GM12878 (cell line): ENCODE measurements at regions not wholly inside any gene's neighbourhood (a gene's known extent, or its start where the extent isn't known, plus 50 kb on each side); places are given as distances from the start of the nearest gene placed in this dataset.

Experiments
- ATAC-seq: fragments of 200-7000 bp; cut with Tn5 transposase; 3 replicates; pipeline ENCODE4 v1.9.1; 2020; ENCODE audit warnings: mild to moderate bottlenecking, moderate library complexity
- BruUV-seq: library from RNA; stranded (reverse); fragments of 400-500 nt; replicated peaks from 2 replicates; lab custom pipeline; 2021; lab: Mats Ljungman, UMichigan
- CTCF ChIA-PET: fragments of 300-600 bp; sonication (Branson Sonifier 250); formaldehyde crosslinking; extraction: SDS; loops from one replicate; lab custom pipeline; 2021; ENCODE audit warnings: inconsistent platforms; lab: Yijun Ruan, JAX
- POLR2A ChIA-PET: fragments of 350-600 bp; formaldehyde crosslinking; extraction: SDS; loops from one replicate; lab custom pipeline; 2021; ENCODE audit warnings: inconsistent platforms; lab: Charles Lee
- RAD21 ChIA-PET: fragments of 300-600 bp; sonication (Branson Sonifier 250); formaldehyde crosslinking; loops from one replicate; lab custom pipeline; 2023; ENCODE audit warnings: antibody characterized with exemption; ENCODE audit not compliant: unreplicated experiment; lab: Charles Lee
- SMC1A ChIA-PET: fragments of 300-600 bp; sonication (Branson Sonifier 250); formaldehyde crosslinking; loops from one replicate; lab custom pipeline; 2023; ENCODE audit not compliant: unreplicated experiment, uncharacterized antibody; lab: Charles Lee
- DNase-seq: peaks from one replicate; pipeline ENCODE4 v3.0.0-alpha.2; 2011; ENCODE audit warnings: low read depth, low spot score
- FAIRE-seq: peaks from 3 replicates; lab custom pipeline; 2011; peaks lifted over from hg19 to GRCh38; lab: Jason Lieb, UNC
- H2AFZ ChIP-seq: 2 replicates; pipeline ENCODE4 v1.6.0; 2011; ENCODE audit warnings: low read depth, low read length, control low read depth; ENCODE audit not compliant: control insufficient read depth
- H3K27ac ChIP-seq: 2 replicates; pipeline ENCODE4 v1.5.1; 2011; ENCODE audit warnings: control low read depth; ENCODE audit not compliant: control insufficient read depth, insufficient read depth
- H3K27me3 ChIP-seq, 2 experiments: replicated peaks in 1 of 2; 2 replicates each; pipeline versions ENCODE4 v1.6.0 to v1.6.1; 2011; ENCODE audit warnings: low read length in 1 of 2; ENCODE audit not compliant: control insufficient read depth in 2 of 2, insufficient read depth in 2 of 2
- H3K36me3 ChIP-seq, 2 experiments: 2 replicates each; pipeline ENCODE4 v1.5.1; 2011; ENCODE audit warnings: low read length in 1 of 2; ENCODE audit not compliant: control insufficient read depth in 2 of 2, insufficient read depth in 2 of 2
- H3K4me1 ChIP-seq: 2 replicates; pipeline ENCODE4 v1.6.1; 2011; ENCODE audit warnings: mild to moderate bottlenecking, low read length, moderate library complexity, mixed read lengths; ENCODE audit not compliant: control insufficient read depth, insufficient read depth
- H3K4me2 ChIP-seq: 2 replicates; pipeline ENCODE4 v1.6.0; 2011; ENCODE audit warnings: control low read depth; ENCODE audit not compliant: control insufficient read depth, insufficient read depth
- H3K4me3 ChIP-seq: fragments of 200-600 bp; sonication (generic); 2 replicates; pipeline ENCODE4 v1.5.1; 2016
- H3K79me2 ChIP-seq: 2 replicates; pipeline ENCODE4 v1.6.0; 2011; ENCODE audit warnings: low read length; ENCODE audit not compliant: control insufficient read depth, insufficient read depth
- H3K9ac ChIP-seq: 2 replicates; pipeline ENCODE4 v1.8.0; 2011; ENCODE audit warnings: low read length, control low read depth, mixed read lengths; ENCODE audit not compliant: control insufficient read depth, insufficient read depth
- H3K9me3 ChIP-seq: replicated peaks from 3 replicates; pipeline ENCODE4 v1.5.1; 2011; ENCODE audit warnings: mild to moderate bottlenecking, low read length; ENCODE audit not compliant: control insufficient read depth, insufficient read depth
- H4K20me1 ChIP-seq: 2 replicates; pipeline ENCODE4 v1.6.0; 2011; ENCODE audit not compliant: control insufficient read depth, insufficient read depth
- CREB1 ChIP-seq: IDR thresholded peaks from 2 replicates; pipeline ENCODE4 v1.6.1; 2012; ENCODE audit warnings: low read depth, mild to moderate bottlenecking, inconsistent platforms
- ELK1 ChIP-seq: IDR thresholded peaks from 2 replicates; pipeline ENCODE4 v1.6.1; 2012; ENCODE audit warnings: low read depth, low read length, improper control_type of control experiment
- NR2C2 ChIP-seq: IDR thresholded peaks from 2 replicates; pipeline ENCODE4 v1.6.1; 2011; ENCODE audit warnings: borderline replicate concordance, low read depth; ENCODE audit not compliant: control insufficient read depth, insufficient read length
- WGBS: methylation state at CpG from one replicate; pipeline ENCODE4 v1.1.6; 2016; ENCODE audit warnings: low lambda C conversion rate; ENCODE audit not compliant: insufficient replicate concordance, insufficient coverage; ENCODE audit errors: missing lambda C conversion rate; 5-methylcytosine and 5-hydroxymethylcytosine counted together
- in situ Hi-C: fragments of 300-500 bp; cut with MboI; formaldehyde crosslinking; loops from 9 replicates; pipeline ENCODE4 v1.14.3; 2018; ENCODE audit warnings: mixed read lengths
- intact Hi-C: fragments of 100-400 bp; cut with micrococcal nuclease; formaldehyde crosslinking; loops from one replicate; pipeline ENCODE4 v1.14.2; 2022; ENCODE audit not compliant: unreplicated experiment
- TF ChIP-seq, protein P1 (sequence below): IDR thresholded peaks from 2 replicates; pipeline ENCODE4 v1.6.1; 2012; ENCODE audit warnings: improper control_type of control experiment, low read depth, low read length; ENCODE audit not compliant: insufficient replicate concordance
- TF ChIP-seq, protein P2 (sequence below): fragments of 450-650 bp; IDR thresholded peaks from 2 replicates; pipeline ENCODE4 v1.6.1; 2014; ENCODE audit warnings: mild to moderate bottlenecking

GRCh38 chr2:160942476-160943142 lies 217.6 kb upstream of the TANK start:
- ATAC-seq: no peak
- in situ Hi-C loops: no loop called here
- FAIRE-seq: no peak
- ChIA-PET RAD21 (interaction anchor here (1.5 kb wide), 1 partner anchor 121 kb away, joined by 4 read pairs; no protein-coding TSS in a partner anchor), SMC1A (interaction anchor here (0.8 kb wide), 1 partner anchor 8 kb away, joined by 4 read pairs; no protein-coding TSS in a partner anchor), POLR2A (no interaction called here), CTCF (interaction anchor here (0.5 to 3.7 kb wide), 2 partner anchors 51 to 618 kb away, joined by 3 to 10 read pairs; no protein-coding TSS in a partner anchor)
- Histone ChIP-seq H3K9ac (no peak overlapping the region), H3K36me3 (no peaks in the 10 kb centered on the region), H4K20me1 (no peaks in the 10 kb centered on the region), H3K79me2 (no peaks in the 10 kb centered on the region), H2AFZ (no peak overlapping the region), H3K27ac (no peak overlapping the region), H3K9me3 (no peaks in the 10 kb centered on the region), H3K4me3 (no peak overlapping the region), H3K4me1 (no peaks in the 10 kb centered on the region)
- no peak for DNase-seq
- BruUV-seq: no TSS peak
- WGBS: 30% methylated on average over 10 of the region's 10 CpGs
- TF ChIP-seq, protein P1, sequence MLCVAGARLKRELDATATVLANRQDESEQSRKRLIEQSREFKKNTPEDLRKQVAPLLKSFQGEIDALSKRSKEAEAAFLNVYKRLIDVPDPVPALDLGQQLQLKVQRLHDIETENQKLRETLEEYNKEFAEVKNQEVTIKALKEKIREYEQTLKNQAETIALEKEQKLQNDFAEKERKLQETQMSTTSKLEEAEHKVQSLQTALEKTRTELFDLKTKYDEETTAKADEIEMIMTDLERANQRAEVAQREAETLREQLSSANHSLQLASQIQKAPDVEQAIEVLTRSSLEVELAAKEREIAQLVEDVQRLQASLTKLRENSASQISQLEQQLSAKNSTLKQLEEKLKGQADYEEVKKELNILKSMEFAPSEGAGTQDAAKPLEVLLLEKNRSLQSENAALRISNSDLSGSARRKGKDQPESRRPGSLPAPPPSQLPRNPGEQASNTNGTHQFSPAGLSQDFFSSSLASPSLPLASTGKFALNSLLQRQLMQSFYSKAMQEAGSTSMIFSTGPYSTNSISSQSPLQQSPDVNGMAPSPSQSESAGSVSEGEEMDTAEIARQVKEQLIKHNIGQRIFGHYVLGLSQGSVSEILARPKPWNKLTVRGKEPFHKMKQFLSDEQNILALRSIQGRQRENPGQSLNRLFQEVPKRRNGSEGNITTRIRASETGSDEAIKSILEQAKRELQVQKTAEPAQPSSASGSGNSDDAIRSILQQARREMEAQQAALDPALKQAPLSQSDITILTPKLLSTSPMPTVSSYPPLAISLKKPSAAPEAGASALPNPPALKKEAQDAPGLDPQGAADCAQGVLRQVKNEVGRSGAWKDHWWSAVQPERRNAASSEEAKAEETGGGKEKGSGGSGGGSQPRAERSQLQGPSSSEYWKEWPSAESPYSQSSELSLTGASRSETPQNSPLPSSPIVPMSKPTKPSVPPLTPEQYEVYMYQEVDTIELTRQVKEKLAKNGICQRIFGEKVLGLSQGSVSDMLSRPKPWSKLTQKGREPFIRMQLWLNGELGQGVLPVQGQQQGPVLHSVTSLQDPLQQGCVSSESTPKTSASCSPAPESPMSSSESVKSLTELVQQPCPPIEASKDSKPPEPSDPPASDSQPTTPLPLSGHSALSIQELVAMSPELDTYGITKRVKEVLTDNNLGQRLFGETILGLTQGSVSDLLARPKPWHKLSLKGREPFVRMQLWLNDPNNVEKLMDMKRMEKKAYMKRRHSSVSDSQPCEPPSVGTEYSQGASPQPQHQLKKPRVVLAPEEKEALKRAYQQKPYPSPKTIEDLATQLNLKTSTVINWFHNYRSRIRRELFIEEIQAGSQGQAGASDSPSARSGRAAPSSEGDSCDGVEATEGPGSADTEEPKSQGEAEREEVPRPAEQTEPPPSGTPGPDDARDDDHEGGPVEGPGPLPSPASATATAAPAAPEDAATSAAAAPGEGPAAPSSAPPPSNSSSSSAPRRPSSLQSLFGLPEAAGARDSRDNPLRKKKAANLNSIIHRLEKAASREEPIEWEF: no peak
- TF ChIP-seq, protein P2, sequence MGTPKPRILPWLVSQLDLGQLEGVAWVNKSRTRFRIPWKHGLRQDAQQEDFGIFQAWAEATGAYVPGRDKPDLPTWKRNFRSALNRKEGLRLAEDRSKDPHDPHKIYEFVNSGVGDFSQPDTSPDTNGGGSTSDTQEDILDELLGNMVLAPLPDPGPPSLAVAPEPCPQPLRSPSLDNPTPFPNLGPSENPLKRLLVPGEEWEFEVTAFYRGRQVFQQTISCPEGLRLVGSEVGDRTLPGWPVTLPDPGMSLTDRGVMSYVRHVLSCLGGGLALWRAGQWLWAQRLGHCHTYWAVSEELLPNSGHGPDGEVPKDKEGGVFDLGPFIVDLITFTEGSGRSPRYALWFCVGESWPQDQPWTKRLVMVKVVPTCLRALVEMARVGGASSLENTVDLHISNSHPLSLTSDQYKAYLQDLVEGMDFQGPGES: no peak
- TF ChIP-seq NR2C2 (no peak), CREB1 (no peak), ELK1 (no peak)
- TF ChIP-seq, all 136 proteins: peak for 0
- Histone ChIP-seq H3K27me3 (no peaks in the 10 kb centered on the region), H3K4me2 (no peak overlapping the region)
- intact Hi-C loops: no loop called here
